ENCODE measurements at regions not wholly inside any gene's neighbourhood (a gene's known extent, or its start where the extent isn't known, plus 50 kb on each side); places are given as distances from the start of the nearest gene placed in this dataset.

- H3K4me1 ChIP-seq (replicated peaks in 1 of 2; ENCODE audit: control insufficient read depth in 2 of 2, insufficient read depth in 2 of 2, low read length in 2 of 2): no peaks in the 10 kb centered on the region
- no peaks in the 10 kb centered on the region for H3K9me1 ChIP-seq (ENCODE audit: control insufficient read depth, insufficient read depth, low read length)
- no peak overlapping the region for H2AFZ ChIP-seq (ENCODE audit: low read depth, low read length)
- H3K27ac ChIP-seq (ENCODE audit: extremely low read depth, low read depth, low read length): no peak overlapping the region
- H3K9me3 ChIP-seq (replicated peaks; ENCODE audit: control insufficient read depth, insufficient read depth, low read depth, low read length): no peaks in the 10 kb centered on the region
- DNase-seq (ENCODE audit: extremely low read depth in 1 of 4, low spot score in 3 of 4) (no peak), ATAC-seq (no peak), FAIRE-seq (no peak)
- ChIA-PET POLR2A (no interaction called here), CTCF (ENCODE audit: low intra/inter-chr PET ratio) (no interaction called here)
- no peaks in the 10 kb centered on the region for H4K20me1 ChIP-seq (replicated peaks; ENCODE audit: control insufficient read depth, insufficient read depth, low read length)
- H3K79me2 ChIP-seq (ENCODE audit: control insufficient read depth, insufficient read depth, low read length): no peaks in the 10 kb centered on the region
- H3K27me3 ChIP-seq (ENCODE audit: control insufficient read depth in 2 of 2, insufficient read depth in 2 of 2, low read length in 2 of 2): no peaks in the 10 kb centered on the region
- intact Hi-C loops (cut with micrococcal nuclease): no loop called here
- no TSS peak for BruUV-seq (replicated peaks)
- H3K4me3 ChIP-seq: no peak overlapping the region
- TF ChIP-seq HMG20A (CRISPR knock-in tag; conservative IDR thresholded peaks at IDR 0.05) (no peak), ZNF274 (IDR thresholded peaks at IDR 0.05; ENCODE audit: borderline replicate concordance, low read depth, low read length) (no peak), CHAMP1 (IDR thresholded peaks at IDR 0.05) (no peak), ZC3H11A (IDR thresholded peaks at IDR 0.05; ENCODE audit: low read depth, low read length) (no peak), TSC22D4 (tag; IDR thresholded peaks at IDR 0.05) (no peak), ZNF655 (CRISPR knock-in tag; IDR thresholded peaks at IDR 0.05) (no peak), ZNF184 (CRISPR knock-in tag; IDR thresholded peaks at IDR 0.05) (no peak), SMARCB1 (IDR thresholded peaks at IDR 0.05; ENCODE audit: insufficient read length, low read depth) (no peak), FOXO4 (CRISPR knock-in tag; IDR thresholded peaks at IDR 0.05) (no peak), CC2D1A (IDR thresholded peaks at IDR 0.05) (no peak), PRPF4 (IDR thresholded peaks at IDR 0.05; ENCODE audit: insufficient read depth, low read depth, low read length, poor library complexity, severe bottlenecking) (no peak), SIN3B (IDR thresholded peaks at IDR 0.05; ENCODE audit: low read depth) (no peak), PCBP1 (IDR thresholded peaks at IDR 0.05; ENCODE audit: low read depth, low read length, poor library complexity, severe bottlenecking) (no peak), CTCF (IDR thresholded peaks at IDR 0.05 in 2 of 3, conservative IDR thresholded peaks at IDR 0.05 in 1 of 3; ENCODE audit: insufficient read depth in 2 of 3, low read depth in 1 of 3, low read length in 3 of 3) (no peak)
- in situ Hi-C loops (cut with MboI): no loop called here
- H3K9ac ChIP-seq (ENCODE audit: insufficient read depth in 1 of 2, low read depth in 2 of 2, low read length in 2 of 2): no peak overlapping the region
- H3K4me2 ChIP-seq (ENCODE audit: insufficient read depth, low read length): no peak overlapping the region
- no peaks in the 10 kb centered on the region for H3K36me3 ChIP-seq (ENCODE audit: control insufficient read depth, insufficient read depth, low read length)
These were observed 121.8 kb downstream of the PMAIP1 start for GRCh38 chr18:60021556-60021955.

All from K562 (cell line).